ENCODE measurements at regions not wholly inside any gene's neighbourhood (a gene's known extent, or its start where the extent isn't known, plus 50 kb on each side); places are given as distances from the start of the nearest gene placed in this dataset.

DNA sequence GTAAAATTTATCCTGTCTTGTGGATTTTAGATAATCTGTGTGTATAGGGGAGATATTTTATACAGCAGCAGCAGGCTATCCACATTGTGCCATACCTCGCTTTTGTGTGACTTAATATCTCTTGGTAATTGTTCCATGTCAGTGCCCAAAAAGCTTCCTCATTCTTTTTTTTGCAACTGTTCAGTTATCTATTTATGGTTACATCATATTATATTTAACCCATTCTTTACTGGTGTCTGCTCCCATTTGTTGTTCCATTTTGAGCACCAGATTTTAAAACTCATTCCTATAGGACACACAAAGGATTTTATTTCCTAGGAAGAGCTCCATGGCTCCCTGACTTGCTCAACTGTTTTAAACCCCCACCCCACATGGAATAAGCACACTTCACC is 86.3 kb upstream of the RASGRP1 start:
- Histone ChIP-seq H3K9me3 (ENCODE audit: low read length) (no peaks in the 10 kb centered on the region), H3F3A (ENCODE audit: insufficient read depth, low read length, poor library complexity, severe bottlenecking) (no peaks in the 10 kb centered on the region), H3K27ac (ENCODE audit: low read length) (no peak overlapping the region), H3K27me3 (ENCODE audit: insufficient read depth, low read depth, low read length) (no peaks in the 10 kb centered on the region), H3K4me3 (ENCODE audit: low read length) (no peak overlapping the region), H3K9me2 (ENCODE audit: insufficient read depth, low read length) (no peaks in the 10 kb centered on the region), H2AFZ (ENCODE audit: low read depth, low read length) (no peak overlapping the region), H3K4me2 (ENCODE audit: low read length) (no peak overlapping the region), H3K79me2 (replicated peaks; ENCODE audit: insufficient read depth, low read length) (no peaks in the 10 kb centered on the region), H3K9ac (ENCODE audit: low read length) (no peak overlapping the region), H4K20me1 (ENCODE audit: insufficient read depth) (no peaks in the 10 kb centered on the region), H3K36me3 (ENCODE audit: insufficient read depth, low read length) (no peaks in the 10 kb centered on the region)
- TF ChIP-seq, protein P1, sequence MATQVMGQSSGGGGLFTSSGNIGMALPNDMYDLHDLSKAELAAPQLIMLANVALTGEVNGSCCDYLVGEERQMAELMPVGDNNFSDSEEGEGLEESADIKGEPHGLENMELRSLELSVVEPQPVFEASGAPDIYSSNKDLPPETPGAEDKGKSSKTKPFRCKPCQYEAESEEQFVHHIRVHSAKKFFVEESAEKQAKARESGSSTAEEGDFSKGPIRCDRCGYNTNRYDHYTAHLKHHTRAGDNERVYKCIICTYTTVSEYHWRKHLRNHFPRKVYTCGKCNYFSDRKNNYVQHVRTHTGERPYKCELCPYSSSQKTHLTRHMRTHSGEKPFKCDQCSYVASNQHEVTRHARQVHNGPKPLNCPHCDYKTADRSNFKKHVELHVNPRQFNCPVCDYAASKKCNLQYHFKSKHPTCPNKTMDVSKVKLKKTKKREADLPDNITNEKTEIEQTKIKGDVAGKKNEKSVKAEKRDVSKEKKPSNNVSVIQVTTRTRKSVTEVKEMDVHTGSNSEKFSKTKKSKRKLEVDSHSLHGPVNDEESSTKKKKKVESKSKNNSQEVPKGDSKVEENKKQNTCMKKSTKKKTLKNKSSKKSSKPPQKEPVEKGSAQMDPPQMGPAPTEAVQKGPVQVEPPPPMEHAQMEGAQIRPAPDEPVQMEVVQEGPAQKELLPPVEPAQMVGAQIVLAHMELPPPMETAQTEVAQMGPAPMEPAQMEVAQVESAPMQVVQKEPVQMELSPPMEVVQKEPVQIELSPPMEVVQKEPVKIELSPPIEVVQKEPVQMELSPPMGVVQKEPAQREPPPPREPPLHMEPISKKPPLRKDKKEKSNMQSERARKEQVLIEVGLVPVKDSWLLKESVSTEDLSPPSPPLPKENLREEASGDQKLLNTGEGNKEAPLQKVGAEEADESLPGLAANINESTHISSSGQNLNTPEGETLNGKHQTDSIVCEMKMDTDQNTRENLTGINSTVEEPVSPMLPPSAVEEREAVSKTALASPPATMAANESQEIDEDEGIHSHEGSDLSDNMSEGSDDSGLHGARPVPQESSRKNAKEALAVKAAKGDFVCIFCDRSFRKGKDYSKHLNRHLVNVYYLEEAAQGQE (IDR thresholded peaks at IDR 0.05; ENCODE audit: borderline replicate concordance), result no peak
- no peak for TF ChIP-seq POLR2AphosphoS5 (IDR thresholded peaks at IDR 0.05)
- TF ChIP-seq EZH2 (IDR thresholded peaks at IDR 0.05; ENCODE audit: borderline replicate concordance, insufficient read depth, low read length, poor library complexity, severe bottlenecking), result no peak
- TF ChIP-seq EP300 (conservative IDR thresholded peaks at IDR 0.05; ENCODE audit: poor library complexity, severe bottlenecking), result no peak
- no peak for TF ChIP-seq TAF1 (IDR thresholded peaks at IDR 0.05; ENCODE audit: low read depth)
- TF ChIP-seq MXI1 (conservative IDR thresholded peaks at IDR 0.05; ENCODE audit: poor library complexity, severe bottlenecking), result no peak
- no peak for TF ChIP-seq SMC3 (conservative IDR thresholded peaks at IDR 0.05; ENCODE audit: poor library complexity)
- TF ChIP-seq, protein P2, sequence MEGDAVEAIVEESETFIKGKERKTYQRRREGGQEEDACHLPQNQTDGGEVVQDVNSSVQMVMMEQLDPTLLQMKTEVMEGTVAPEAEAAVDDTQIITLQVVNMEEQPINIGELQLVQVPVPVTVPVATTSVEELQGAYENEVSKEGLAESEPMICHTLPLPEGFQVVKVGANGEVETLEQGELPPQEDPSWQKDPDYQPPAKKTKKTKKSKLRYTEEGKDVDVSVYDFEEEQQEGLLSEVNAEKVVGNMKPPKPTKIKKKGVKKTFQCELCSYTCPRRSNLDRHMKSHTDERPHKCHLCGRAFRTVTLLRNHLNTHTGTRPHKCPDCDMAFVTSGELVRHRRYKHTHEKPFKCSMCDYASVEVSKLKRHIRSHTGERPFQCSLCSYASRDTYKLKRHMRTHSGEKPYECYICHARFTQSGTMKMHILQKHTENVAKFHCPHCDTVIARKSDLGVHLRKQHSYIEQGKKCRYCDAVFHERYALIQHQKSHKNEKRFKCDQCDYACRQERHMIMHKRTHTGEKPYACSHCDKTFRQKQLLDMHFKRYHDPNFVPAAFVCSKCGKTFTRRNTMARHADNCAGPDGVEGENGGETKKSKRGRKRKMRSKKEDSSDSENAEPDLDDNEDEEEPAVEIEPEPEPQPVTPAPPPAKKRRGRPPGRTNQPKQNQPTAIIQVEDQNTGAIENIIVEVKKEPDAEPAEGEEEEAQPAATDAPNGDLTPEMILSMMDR (IDR thresholded peaks at IDR 0.05; ENCODE audit: poor library complexity, severe bottlenecking), result no peak
- TF ChIP-seq RAD21 (conservative IDR thresholded peaks at IDR 0.05), result no peak

DNA sequence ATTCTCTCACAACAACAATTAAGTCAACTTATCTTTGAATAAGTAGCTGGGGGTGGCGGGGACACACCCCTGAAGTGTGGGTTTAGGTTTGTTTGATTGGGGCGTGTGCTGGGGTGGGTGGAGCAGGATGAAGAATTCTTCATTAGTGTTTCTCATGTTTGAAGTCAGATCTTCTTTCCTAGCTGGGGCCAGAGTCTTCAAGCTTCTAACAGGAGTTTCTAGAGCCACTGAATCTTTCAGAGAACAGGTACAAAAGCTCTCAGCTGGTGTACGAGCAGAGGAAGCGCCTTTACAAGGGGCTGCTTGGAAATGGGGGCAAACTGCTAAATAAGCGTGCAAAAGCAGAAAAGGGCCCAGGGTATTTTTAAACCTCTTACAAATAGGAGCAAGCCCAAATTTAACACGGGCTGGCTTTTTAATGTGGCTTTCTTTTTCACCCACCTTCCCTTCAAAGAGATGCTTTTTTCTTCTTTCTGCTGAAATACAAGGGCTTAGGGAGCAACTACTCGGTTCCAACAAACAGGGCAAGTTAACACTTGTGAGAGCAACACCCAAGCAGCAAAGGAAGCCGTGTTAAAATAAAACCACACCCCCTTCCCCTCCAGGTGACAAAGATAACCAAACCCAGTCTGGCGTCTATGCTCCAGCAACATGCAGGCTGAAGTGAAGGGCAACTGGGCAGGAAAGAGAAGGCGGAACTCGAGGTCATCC is 86.9 kb upstream of the RASGRP1 start:
- Histone ChIP-seq H3K9ac (ENCODE audit: low read length) (no peak overlapping the region), H4K20me1 (ENCODE audit: insufficient read depth) (no peaks in the 10 kb centered on the region), H3K27me3 (ENCODE audit: insufficient read depth, low read depth, low read length) (no peaks in the 10 kb centered on the region), H3F3A (ENCODE audit: insufficient read depth, low read length, poor library complexity, severe bottlenecking) (no peaks in the 10 kb centered on the region), H3K79me2 (replicated peaks; ENCODE audit: insufficient read depth, low read length) (no peaks in the 10 kb centered on the region), H3K27ac (ENCODE audit: low read length) (no peak overlapping the region), H3K4me3 (ENCODE audit: low read length) (no peak overlapping the region), H3K4me2 (ENCODE audit: low read length) (no peak overlapping the region), H2AFZ (ENCODE audit: low read depth, low read length) (no peak overlapping the region), H3K9me2 (ENCODE audit: insufficient read depth, low read length) (no peaks in the 10 kb centered on the region), H3K9me3 (ENCODE audit: low read length) (no peaks in the 10 kb centered on the region), H3K36me3 (ENCODE audit: insufficient read depth, low read length) (no peaks in the 10 kb centered on the region)
- TF ChIP-seq EP300 (conservative IDR thresholded peaks at IDR 0.05; ENCODE audit: poor library complexity, severe bottlenecking) (no peak), EZH2 (IDR thresholded peaks at IDR 0.05; ENCODE audit: borderline replicate concordance, insufficient read depth, low read length, poor library complexity, severe bottlenecking) (no peak), TAF1 (IDR thresholded peaks at IDR 0.05; ENCODE audit: low read depth) (no peak), MXI1 (conservative IDR thresholded peaks at IDR 0.05; ENCODE audit: poor library complexity, severe bottlenecking) (no peak), RAD21 (conservative IDR thresholded peaks at IDR 0.05) (no peak), SMC3 (conservative IDR thresholded peaks at IDR 0.05; ENCODE audit: poor library complexity) (no peak), POLR2AphosphoS5 (IDR thresholded peaks at IDR 0.05) (no peak)
- TF ChIP-seq, protein P2 (IDR thresholded peaks at IDR 0.05; ENCODE audit: poor library complexity, severe bottlenecking), result no peak
